ENCODE measurements at regions not wholly inside any gene's neighbourhood (a gene's known extent, or its start where the extent isn't known, plus 50 kb on each side); places are given as distances from the start of the nearest gene placed in this dataset.

- Mint-ChIP-seq H3K36me3 (ENCODE audit: low read depth) (no peaks in the 10 kb centered on the region), H3K27me3 (ENCODE audit: low read depth, poor library complexity) (peaks cover 24% of the 10 kb centered on the region), H3K4me1 (peaks cover 32% of the 10 kb centered on the region), H3K9me3 (peaks cover 6% of the 10 kb centered on the region), H3K4me3 (no peak overlapping the region), H3K27ac (no peak overlapping the region)
- no peak for DNase-seq
- TF ChIP-seq CTCF (IDR thresholded peaks at IDR 0.05), result no peak
These were observed 366.2 kb upstream of the TNRC6C start for GRCh38 chr17:77592106-77592865.

- no peak for TF ChIP-seq CTCF (IDR thresholded peaks at IDR 0.05)
- Mint-ChIP-seq H3K36me3 (ENCODE audit: low read depth) (no peaks in the 10 kb centered on the region), H3K4me1 (peaks cover 37% of the 10 kb centered on the region), H3K27ac (no peak overlapping the region), H3K27me3 (ENCODE audit: low read depth, poor library complexity) (peaks cover 19% of the 10 kb centered on the region), H3K4me3 (no peak overlapping the region), H3K9me3 (no peaks in the 10 kb centered on the region)
- no peak for DNase-seq
These were observed 365.4 kb upstream of the TNRC6C start for GRCh38 chr17:77593081-77593480.

DNA sequence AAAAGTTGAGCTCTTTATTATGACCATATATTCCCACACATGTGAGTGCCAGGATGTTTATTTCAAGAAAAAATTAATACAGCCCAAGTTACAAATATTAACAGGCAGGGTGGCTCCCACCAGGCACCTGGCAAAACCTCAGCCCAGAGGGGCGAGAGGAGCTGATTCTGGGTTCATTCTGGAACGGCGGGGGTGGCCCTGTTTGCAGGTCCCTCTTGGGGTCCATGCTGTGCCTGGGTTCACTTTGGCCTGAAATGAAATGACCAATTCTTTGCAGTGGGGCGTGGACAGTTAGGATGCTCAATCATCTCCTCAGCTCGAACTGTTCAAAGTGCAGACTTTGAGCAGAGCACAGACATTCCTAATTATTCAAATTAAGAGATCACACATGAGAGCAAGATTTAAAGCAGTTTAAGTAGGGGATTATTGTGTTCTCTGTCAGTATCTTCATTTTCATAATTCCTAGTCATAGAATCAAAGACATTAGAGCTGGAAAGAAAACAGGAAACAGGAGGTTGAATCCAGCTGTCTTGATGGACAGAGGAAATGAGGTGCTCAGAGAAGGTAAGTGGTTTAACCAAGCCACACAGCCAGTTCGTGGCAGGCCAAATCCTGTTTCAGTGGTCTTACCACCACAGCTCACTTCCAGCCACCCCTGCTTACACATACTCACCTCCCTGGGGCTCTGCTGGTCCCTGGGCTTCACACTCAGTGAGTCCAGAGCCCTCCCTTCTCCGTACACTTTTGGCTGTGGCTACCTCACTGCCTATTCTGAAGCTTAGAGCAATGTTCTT, 363.9 kb upstream of the TNRC6C start:
- Mint-ChIP-seq H3K4me1 (peaks cover 37% of the 10 kb centered on the region), H3K9me3 (no peaks in the 10 kb centered on the region), H3K27me3 (ENCODE audit: low read depth, poor library complexity) (peaks cover 18% of the 10 kb centered on the region), H3K27ac (no peak overlapping the region), H3K36me3 (ENCODE audit: low read depth) (no peaks in the 10 kb centered on the region), H3K4me3 (no peak overlapping the region)
- no peak for DNase-seq
- no peak for TF ChIP-seq CTCF (IDR thresholded peaks at IDR 0.05)

DNA sequence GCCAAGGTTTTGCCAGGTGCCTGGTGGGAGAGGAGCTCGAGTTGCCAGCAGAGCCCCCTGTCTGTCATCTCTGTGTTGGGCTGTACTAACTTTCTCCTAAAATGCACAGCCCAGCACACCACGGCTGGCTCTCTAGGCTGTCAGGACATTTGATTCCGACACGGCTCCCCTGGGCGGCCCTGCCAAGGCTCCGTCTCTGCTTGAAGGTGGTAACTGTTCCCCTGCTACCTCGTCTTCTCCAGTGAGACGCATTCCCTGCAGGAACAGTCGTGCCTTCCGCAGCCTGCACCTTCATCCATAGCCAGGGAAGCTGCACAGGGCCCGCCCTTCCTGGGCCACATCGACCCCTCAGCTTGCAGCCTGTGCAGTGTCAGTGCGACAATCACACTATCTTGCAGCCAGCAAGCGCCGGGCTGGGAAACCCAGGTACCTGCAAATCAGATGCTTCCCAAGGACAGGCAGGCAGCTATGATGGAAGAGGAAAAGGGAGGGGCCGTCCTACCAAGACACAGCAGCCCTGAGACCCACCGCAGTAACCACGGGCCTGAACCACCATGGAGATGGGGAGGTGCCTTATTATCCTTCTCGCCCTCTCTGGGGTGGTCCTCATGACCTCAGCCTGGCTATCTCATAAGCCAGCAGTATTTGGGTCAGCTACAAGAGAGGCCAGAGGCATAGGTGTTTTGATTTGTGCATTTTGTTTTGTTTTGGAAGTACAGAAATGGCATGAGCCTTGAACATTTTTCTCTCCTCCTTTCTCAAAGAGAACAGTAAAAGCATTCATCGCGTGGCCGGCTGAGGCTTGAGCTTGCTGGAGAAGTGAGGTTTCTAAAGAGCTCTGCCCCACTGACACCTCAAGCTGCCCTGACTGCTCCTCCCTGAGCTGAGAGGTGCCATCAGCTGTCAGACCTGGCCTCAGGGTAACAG, 361.7 kb upstream of the TNRC6C start:
- no peak overlapping the region for H3K4me3 Mint-ChIP-seq
- H3K36me3 Mint-ChIP-seq (ENCODE audit: low read depth), result no peaks in the 10 kb centered on the region
- peaks cover 45% of the 10 kb centered on the region for H3K4me1 Mint-ChIP-seq

More for the DNA sequence above, 361.7 kb upstream of the TNRC6C start:
- TF ChIP-seq CTCF (IDR thresholded peaks at IDR 0.05), result no peak
- DNase-seq, result no peak
- H3K9me3 Mint-ChIP-seq, result no peaks in the 10 kb centered on the region
- no peak overlapping the region for H3K27ac Mint-ChIP-seq
- H3K27me3 Mint-ChIP-seq (ENCODE audit: low read depth, poor library complexity), result peaks cover 4% of the 10 kb centered on the region
